Neural crest cell (in vitro differentiated cells): ENCODE measurements at regions not wholly inside any gene's neighbourhood (a gene's known extent, or its start where the extent isn't known, plus 50 kb on each side); places are given as distances from the start of the nearest gene placed in this dataset.

Experiments
- DNase-seq: peaks from one replicate; pipeline ENCODE4 v3.0.0; 2021; ENCODE audit warnings: low read depth, mixed read lengths, low spot score
- H3K27ac Mint-ChIP-seq: one replicate; pipeline ENCODE4 v1.8.0; 2021; ENCODE audit warnings: mild to moderate bottlenecking, mixed read lengths; ENCODE audit not compliant: unreplicated experiment
- H3K27me3 Mint-ChIP-seq: 2 replicates; pipeline ENCODE4 v1.8.0; 2021; ENCODE audit warnings: low read depth, mild to moderate bottlenecking, mixed read lengths
- H3K36me3 Mint-ChIP-seq: 2 replicates; pipeline ENCODE4 v1.8.0; 2021; ENCODE audit warnings: low read depth, mild to moderate bottlenecking, mixed read lengths
- H3K4me1 Mint-ChIP-seq: 2 replicates; pipeline ENCODE4 v1.8.0; 2021; ENCODE audit warnings: mixed read lengths
- H3K4me3 Mint-ChIP-seq: one replicate; pipeline ENCODE4 v1.8.0; 2021; ENCODE audit warnings: mild to moderate bottlenecking, mixed read lengths
- H3K9me3 Mint-ChIP-seq: 2 replicates; pipeline ENCODE4 v1.8.0; 2021; ENCODE audit warnings: mixed read lengths
- CTCF ChIP-seq: fragments of 200-600 bp; sonication (generic); conservative IDR thresholded peaks from 2 replicates; pipeline ENCODE4 v1.5.0; 2021; ENCODE audit warnings: antibody characterized with exemption, mild to moderate bottlenecking

- Mint-ChIP-seq H3K36me3 (no peaks in the 10 kb centered on the region), H3K4me1 (peaks cover 8% of the 10 kb centered on the region), H3K9me3 (peaks cover 3% of the 10 kb centered on the region), H3K27ac (no peak overlapping the region), H3K27me3 (peaks cover 5% of the 10 kb centered on the region), H3K4me3 (no peak overlapping the region)
- no peak for DNase-seq
- TF ChIP-seq CTCF: no peak
Measured at GRCh38 chr4:78673337-78673736, 102.8 kb upstream of the BMP2K start.

- no peak for TF ChIP-seq CTCF
- H3K27ac Mint-ChIP-seq: no peak overlapping the region
- no peak for DNase-seq
- H3K9me3 Mint-ChIP-seq: peaks cover 3% of the 10 kb centered on the region
- no peaks in the 10 kb centered on the region for H3K36me3 Mint-ChIP-seq
- peaks cover 5% of the 10 kb centered on the region for H3K27me3 Mint-ChIP-seq
- peaks cover 8% of the 10 kb centered on the region for H3K4me1 Mint-ChIP-seq
- no peak overlapping the region for H3K4me3 Mint-ChIP-seq
Measured at GRCh38 chr4:78675325-78675724, 100.8 kb upstream of the BMP2K start.

GRCh38 chr4:78682070-78682469, 94.1 kb upstream of the BMP2K start:
- Mint-ChIP-seq H3K27ac (no peak overlapping the region), H3K9me3 (no peaks in the 10 kb centered on the region), H3K27me3 (no peaks in the 10 kb centered on the region), H3K36me3 (no peaks in the 10 kb centered on the region), H3K4me1 (peaks cover 8% of the 10 kb centered on the region), H3K4me3 (no peak overlapping the region)
- TF ChIP-seq CTCF: no peak
- DNase-seq: no peak

- H3K9me3 Mint-ChIP-seq: no peaks in the 10 kb centered on the region
- no peaks in the 10 kb centered on the region for H3K4me1 Mint-ChIP-seq
- H3K27me3 Mint-ChIP-seq: no peaks in the 10 kb centered on the region
- no peak for TF ChIP-seq CTCF
- no peak for DNase-seq
- no peak overlapping the region for H3K4me3 Mint-ChIP-seq
- H3K27ac Mint-ChIP-seq: no peak overlapping the region
- H3K36me3 Mint-ChIP-seq: no peaks in the 10 kb centered on the region
Measured at GRCh38 chr4:78683352-78683751, 92.8 kb upstream of the BMP2K start.

GRCh38 chr4:78684325-78685079, 91.6 kb upstream of the BMP2K start:
- Mint-ChIP-seq H3K36me3 (no peaks in the 10 kb centered on the region), H3K27ac (no peak overlapping the region)
- TF ChIP-seq CTCF: no peak

More at GRCh38 chr4:78684325-78685079, 91.6 kb upstream of the BMP2K start:
- Mint-ChIP-seq H3K27me3 (no peaks in the 10 kb centered on the region), H3K4me1 (no peaks in the 10 kb centered on the region), H3K9me3 (no peaks in the 10 kb centered on the region), H3K4me3 (no peak overlapping the region)
- no peak for DNase-seq
